ENCODE measurements at regions not wholly inside any gene's neighbourhood (a gene's known extent, or its start where the extent isn't known, plus 50 kb on each side); places are given as distances from the start of the nearest gene placed in this dataset.

- Histone ChIP-seq H3K79me1 (ENCODE audit: low read depth, low read length) (no peaks in the 10 kb centered on the region), H2AFZ (ENCODE audit: low read length) (no peak overlapping the region), H4K5ac (ENCODE audit: insufficient read length, low read depth, low read length) (no peak overlapping the region), H3K56ac (replicated peaks; ENCODE audit: insufficient read length, low read depth, low read length) (no peak overlapping the region), H2BK5ac (ENCODE audit: low read depth, low read length) (no peak overlapping the region), H2BK120ac (replicated peaks; ENCODE audit: low read depth, low read length) (no peak overlapping the region), H3K9me3 (ENCODE audit: insufficient read depth in 2 of 2, low read depth in 1 of 2, low read length in 1 of 2) (no peaks in the 10 kb centered on the region), H2BK15ac (ENCODE audit: low read length) (no peak overlapping the region), H2BK20ac (ENCODE audit: low read length) (no peak overlapping the region), H4K20me1 (replicated peaks in 1 of 2; ENCODE audit: control insufficient read depth in 1 of 2, insufficient read depth in 2 of 2, low read length in 2 of 2) (no peaks in the 10 kb centered on the region), H3K79me2 (ENCODE audit: control insufficient read depth in 1 of 2, insufficient read depth in 2 of 2, low read length in 2 of 2) (no peaks in the 10 kb centered on the region), H3K23ac (ENCODE audit: insufficient read length) (no peak overlapping the region), H3K4me1 (replicated peaks in 1 of 4; ENCODE audit: control insufficient read depth in 3 of 4, insufficient read depth in 4 of 4, low read length in 3 of 4) (peaks cover 4 to 9% (median 6%) of the 10 kb centered on the region in 4 experiments), H3K4me3 (ENCODE audit: extremely low read depth in 1 of 4, insufficient read depth in 2 of 4, low read depth in 3 of 4, low read length in 4 of 4) (no peak overlapping the region), H4K91ac (replicated peaks; ENCODE audit: insufficient read length, low read length) (no peak overlapping the region), H3K27me3 (replicated peaks in 1 of 4; ENCODE audit: control insufficient read depth in 3 of 4, extremely low read depth in 1 of 4, insufficient read depth in 3 of 4, low read length in 3 of 4) (peaks cover 23 to 32% (median 28%) of the 10 kb centered on the region in 4 experiments), H3K4ac (replicated peaks; ENCODE audit: insufficient read length, low read depth, low read length) (no peak overlapping the region), H3K27ac (ENCODE audit: low read depth, low read length) (no peak overlapping the region), H3K18ac (ENCODE audit: extremely low read depth, low read length) (no peak overlapping the region), H3K14ac (ENCODE audit: insufficient read length) (no peak overlapping the region), H2BK12ac (ENCODE audit: low read depth, low read length) (no peak overlapping the region), H4K8ac (ENCODE audit: extremely low read depth, insufficient read depth, low read length) (no peak overlapping the region), H3K9ac (replicated peaks in 1 of 4; ENCODE audit: extremely low read depth in 1 of 4, low read depth in 3 of 4, low read length in 3 of 4) (no peak overlapping the region), H3K4me2 (ENCODE audit: insufficient read depth in 1 of 2, low read depth in 2 of 2, low read length in 2 of 2) (no peak overlapping the region), H3K36me3 (ENCODE audit: control insufficient read depth in 2 of 4, insufficient read depth in 4 of 4, low read length in 3 of 4) (0 out of 8 replicates have a peak, but pooled peaks cover 0 to 3% (median 0%) of the 10 kb centered on the region in 4 experiments), H2AK5ac (ENCODE audit: low read depth, low read length) (no peak overlapping the region), H3K23me2 (ENCODE audit: low read depth, low read length) (no peaks in the 10 kb centered on the region)
- FAIRE-seq = no peak
- POLR2A ChIA-PET (ENCODE audit: partially characterized antibody) = no interaction called here
- CTCF ChIA-PET (ENCODE audit: partially characterized antibody) = interaction anchor here (0.6 to 1.1 kb wide), 4 partner anchors 30 to 1272 kb away, joined by 3 read pairs; no protein-coding TSS in a partner anchor
- TF ChIP-seq ATF2 (IDR thresholded peaks at IDR 0.05; ENCODE audit: low read length) (no peak), RBBP5 (IDR thresholded peaks at IDR 0.05; ENCODE audit: borderline replicate concordance, low read depth, low read length) (no peak), CBX5 (IDR thresholded peaks at IDR 0.05; ENCODE audit: low read depth, low read length) (no peak), TAF1 (IDR thresholded peaks at IDR 0.05; ENCODE audit: low read depth, low read length) (no peak), NRF1 (IDR thresholded peaks at IDR 0.05; ENCODE audit: low read depth, low read length) (no peak), SAP30 (IDR thresholded peaks at IDR 0.05; ENCODE audit: insufficient read depth, insufficient replicate concordance, low read length) (no peak), NANOG (IDR thresholded peaks at IDR 0.05; ENCODE audit: insufficient read depth, low read depth, low read length, poor library complexity, severe bottlenecking) (no peak), HDAC2 (IDR thresholded peaks at IDR 0.05; ENCODE audit: borderline replicate concordance in 1 of 2, low read depth in 2 of 2, low read length in 2 of 2) (no peak), PHF8 (conservative IDR thresholded peaks at IDR 0.05; ENCODE audit: low read depth, low read length) (no peak)
- WGBS, 2 experiments (ENCODE audit: extremely low coverage in 1 of 2, insufficient coverage in 1 of 2, insufficient read length in 1 of 2, insufficient replicate concordance in 2 of 2, low coverage in 1 of 2, low lambda C conversion rate in 2 of 2, missing lambda C conversion rate in 1 of 2) = 86% methylated on average over 1 of the region's 1 CpG; no CpG with 5 or more reads in 1 of the 2 experiments
- DNase-seq (ENCODE audit: low read depth in 1 of 2, low spot score in 2 of 2) = no peak
These were observed 159.6 kb upstream of the ANKH start for GRCh38 chr5:15031180-15031579.

Measured in H1 (cell line).